HepG2 (cell line): ENCODE measurements at regions not wholly inside any gene's neighbourhood (a gene's known extent, or its start where the extent isn't known, plus 50 kb on each side); places are given as distances from the start of the nearest gene placed in this dataset.

Experiments
- ATAC-seq: fragments of 200-7000 bp; cut with Tn5 transposase; 3 replicates; pipeline ENCODE4 v1.9.1; 2020; ENCODE audit warnings: mild to moderate bottlenecking, moderate library complexity
- BruUV-seq: library from RNA; stranded (reverse); fragments of 400-500 nt; replicated peaks from 2 replicates; lab custom pipeline; 2021; lab: Mats Ljungman, UMichigan
- CTCF ChIA-PET: fragments of 300-600 bp; formaldehyde crosslinking; extraction: SDS; loops from one replicate; lab custom pipeline; 2021; ENCODE audit warnings: low total read pairs, inconsistent platforms, low intra/inter-chr PET ratio; lab: Yijun Ruan, JAX
- POLR2A ChIA-PET: fragments of 350-600 bp; sonication (Branson Sonifier 250); formaldehyde crosslinking; loops from one replicate; lab custom pipeline; 2020; ENCODE audit warnings: antibody characterized with exemption, inconsistent platforms; lab: Yijun Ruan, JAX
- DNase-seq: peaks from one replicate; pipeline ENCODE4 v3.0.0-alpha.2; 2015; ENCODE audit warnings: low spot score
- FAIRE-seq: peaks from 3 replicates; lab custom pipeline; 2011; peaks lifted over from hg19 to GRCh38; lab: Jason Lieb, UNC
- H2AFZ ChIP-seq: one replicate; pipeline ENCODE4 v1.6.1; 2011; ENCODE audit warnings: low read length, inconsistent platforms
- H3K27ac ChIP-seq: fragments of 300-600 bp; 3 replicates; pipeline ENCODE4 v1.8.0; 2011; ENCODE audit warnings: mixed run types, mild to moderate bottlenecking, mixed read lengths, low read length, inconsistent platforms; ENCODE audit not compliant: insufficient read depth; ENCODE audit errors: extremely low read length
- H3K27me3 ChIP-seq, 2 experiments: fragments of 200-600 bp in 1 of 2; 2 replicates in 1 of 2; 3 replicates in 1 of 2; pipeline versions ENCODE4 v1.6.0 to v1.8.0; 2011; ENCODE audit warnings: low read length in 2 of 2, mild to moderate bottlenecking in 2 of 2, moderate library complexity in 2 of 2, inconsistent platforms in 1 of 2; ENCODE audit not compliant: insufficient read depth in 2 of 2, control insufficient read depth in 1 of 2
- H3K36me3 ChIP-seq, 2 experiments: fragments of 200-600 bp in 1 of 2; replicated peaks in 1 of 2; 2 replicates in 1 of 2; 3 replicates in 1 of 2; pipeline versions ENCODE4 v1.5.1 to v1.8.0; 2011; ENCODE audit warnings: low read length in 2 of 2, inconsistent platforms in 1 of 2; ENCODE audit not compliant: insufficient read depth in 2 of 2, control insufficient read depth in 1 of 2
- H3K4me1 ChIP-seq: 2 replicates; pipeline ENCODE4 v1.5.1; 2012; ENCODE audit warnings: low read length, inconsistent platforms; ENCODE audit not compliant: insufficient read depth
- H3K4me2 ChIP-seq: 2 replicates; pipeline ENCODE4 v1.6.0; 2011; ENCODE audit warnings: low read depth, low read length, inconsistent platforms
- H3K4me3 ChIP-seq, 3 experiments: fragments of 200-600 bp in 1 of 3; sonication (generic), shearing (Covaris generic) in 1 of 3; replicated peaks in 1 of 3; 2 replicates each; pipeline ENCODE4 v1.5.1; 2011 to 2016; ENCODE audit warnings: low read length in 3 of 3, inconsistent platforms in 2 of 3, low read depth in 2 of 3, mild to moderate bottlenecking in 2 of 3, control low read depth in 1 of 3, mixed read lengths in 1 of 3; ENCODE audit not compliant: insufficient read depth in 1 of 3
- H3K79me2 ChIP-seq: one replicate; pipeline ENCODE4 v1.6.1; 2011; ENCODE audit warnings: low read length, inconsistent platforms; ENCODE audit not compliant: insufficient read depth
- H3K9ac ChIP-seq: 2 replicates; pipeline ENCODE4 v1.6.0; 2011; ENCODE audit warnings: mild to moderate bottlenecking, low read depth, low read length, inconsistent platforms; ENCODE audit not compliant: insufficient read depth
- H3K9me3 ChIP-seq: 2 replicates; pipeline ENCODE4 v1.5.1; 2012; ENCODE audit warnings: mild to moderate bottlenecking, low read length
- H4K20me1 ChIP-seq: 2 replicates; pipeline ENCODE4 v1.6.0; 2011; ENCODE audit warnings: inconsistent platforms, mild to moderate bottlenecking, low read length, moderate library complexity; ENCODE audit not compliant: insufficient read depth
- ARNT ChIP-seq: fragments of 450-650 bp; IDR thresholded peaks from 2 replicates; pipeline ENCODE4 v1.6.1; 2017
- CBX1 ChIP-seq: IDR thresholded peaks from one replicate; pipeline ENCODE4 v1.6.1; 2016; ENCODE audit warnings: antibody characterized with exemption, low read depth
- MED1 ChIP-seq: sonication (generic); formaldehyde crosslinking; IDR thresholded peaks from 2 replicates; pipeline ENCODE4 v1.4.0; 2020; ENCODE audit warnings: missing genetic modification reagents
- NCOA1 ChIP-seq: sonication (generic); formaldehyde crosslinking; IDR thresholded peaks from 2 replicates; pipeline ENCODE4 v1.9.0; 2021; ENCODE audit warnings: missing genetic modification reagents
- NFAT5 ChIP-seq: sonication (generic); formaldehyde crosslinking; IDR thresholded peaks from 2 replicates; pipeline ENCODE4 v1.4.0; 2020; ENCODE audit warnings: missing genetic modification reagents
- WIZ ChIP-seq: sonication (generic); formaldehyde crosslinking; IDR thresholded peaks from 2 replicates; pipeline ENCODE4 v1.5.1; 2020; ENCODE audit warnings: mild to moderate bottlenecking, missing genetic modification reagents
- ZBTB40 ChIP-seq, 2 experiments: fragments of 450-650 bp in 1 of 2; sonication (generic) in 1 of 2; formaldehyde crosslinking in 1 of 2; IDR thresholded peaks; 2 replicates each; pipeline versions ENCODE4 v1.6.1 to v1.8.0; 2016 to 2022; ENCODE audit warnings: antibody characterized with exemption in 1 of 2, mild to moderate bottlenecking in 1 of 2, missing genetic modification reagents in 1 of 2
- ZNF430 ChIP-seq: sonication (generic); formaldehyde crosslinking; IDR thresholded peaks from 2 replicates; pipeline ENCODE4 v1.9.0; 2021; ENCODE audit warnings: mild to moderate bottlenecking, missing genetic modification reagents
- ZNF598 ChIP-seq: sonication (generic); formaldehyde crosslinking; IDR thresholded peaks from 2 replicates; pipeline ENCODE4 v1.5.1; 2020; ENCODE audit warnings: mild to moderate bottlenecking, missing genetic modification reagents, borderline replicate concordance
- ZNF614 ChIP-seq: IDR thresholded peaks from 2 replicates; pipeline ENCODE4 v1.6.1; 2018; ENCODE audit warnings: missing biosample characterization, missing genetic modification reagents, inconsistent platforms, borderline replicate concordance
- ZNF777 ChIP-seq: sonication (generic); formaldehyde crosslinking; IDR thresholded peaks from 2 replicates; pipeline ENCODE4 v1.4.0; 2020; ENCODE audit warnings: missing genetic modification reagents
- ZSCAN25 ChIP-seq: sonication (generic); formaldehyde crosslinking; IDR thresholded peaks from 2 replicates; pipeline ENCODE4 v1.8.0; 2022; ENCODE audit warnings: mild to moderate bottlenecking, missing genetic modification reagents
- WGBS: methylation state at CpG from one replicate; pipeline ENCODE4 v1.1.6; 2017; ENCODE audit warnings: low lambda C conversion rate; 5-methylcytosine and 5-hydroxymethylcytosine counted together
- in situ Hi-C: cut with HindIII; loops from 2 replicates; pipeline ENCODE4 v1.10.0; 2017; ENCODE audit warnings: low pct_unique_long_range_greater_than_20kb; ENCODE audit not compliant: extremely low pct_ligation_motif_present
- intact Hi-C: fragments of 100-400 bp; cut with micrococcal nuclease; formaldehyde crosslinking; loops from one replicate; pipeline ENCODE4 v1.10.0; 2022; ENCODE audit not compliant: unreplicated experiment

GRCh38 chrX:4851534-4851933 is 1138.1 kb upstream of the PRKX start:
- no peak for ATAC-seq
- in situ Hi-C loops = no loop called here
- Histone ChIP-seq H3K79me2 (no peaks in the 10 kb centered on the region), H3K36me3 (no peaks in the 10 kb centered on the region), H3K9me3 (peaks cover 6% of the 10 kb centered on the region; the same call in 1 of the 2 replicates), H3K27me3 (no peaks in the 10 kb centered on the region), H3K4me2 (no peak overlapping the region), H3K4me1 (no peaks in the 10 kb centered on the region), H3K9ac (no peak overlapping the region), H3K27ac (no peak overlapping the region), H3K4me3 (no peak overlapping the region), H4K20me1 (no peaks in the 10 kb centered on the region), H2AFZ (no peak overlapping the region)
- intact Hi-C loops = no loop called here
- WGBS = 88% methylated on average over 2 of the region's 2 CpGs
- FAIRE-seq = no peak
- ChIA-PET POLR2A (no interaction called here), CTCF (no interaction called here)
- BruUV-seq = no TSS peak
- DNase-seq = no peak
- no peak for TF ChIP-seq MED1 (CRISPR knock-in tag)
- no peak for TF ChIP-seq WIZ (CRISPR knock-in tag)
- no peak for TF ChIP-seq ZSCAN25 (CRISPR knock-in tag)
- TF ChIP-seq ZNF598 = no peak
- no peak for TF ChIP-seq ZBTB40 (IDR thresholded peaks at IDR 0.05)
- no peak for TF ChIP-seq ZBTB40 (CRISPR knock-in tag; IDR thresholded peaks at IDR 0.05)
- TF ChIP-seq ZNF777 = no peak
- TF ChIP-seq ZNF614 = no peak
- TF ChIP-seq CBX1 = no peak
- no peak for TF ChIP-seq ZNF430 (CRISPR knock-in tag)
- no peak for TF ChIP-seq NFAT5 (CRISPR knock-in tag)
- no peak for TF ChIP-seq ARNT
- no peak for TF ChIP-seq NCOA1 (CRISPR knock-in tag)
